ENCODE measurements at regions not wholly inside any gene's neighbourhood (a gene's known extent, or its start where the extent isn't known, plus 50 kb on each side); places are given as distances from the start of the nearest gene placed in this dataset.

GRCh38 chr6:111973927-111974639 lies 79.8 kb upstream of the CCN6 start:
- H3K4me3 ChIP-seq (ENCODE audit: low read depth, low read length) = no peak overlapping the region
- no peak for DNase-seq
- H3K4me1 ChIP-seq = 0 out of 2 replicates have a peak, but pooled peaks cover 3% of the 10 kb centered on the region

GRCh38 chr6:111975466-111975865 lies 78.4 kb upstream of the CCN6 start:
- TF ChIP-seq CTCF (IDR thresholded peaks at IDR 0.05; ENCODE audit: low read depth, low read length) = no peak
- Histone ChIP-seq H3K4me3 (ENCODE audit: low read depth, low read length) (no peak overlapping the region), H3K9me3 (no peaks in the 10 kb centered on the region), H3K27me3 (no peaks in the 10 kb centered on the region), H3K4me1 (0 out of 2 replicates have a peak, but pooled peaks cover 3% of the 10 kb centered on the region), H3K36me3 (no peaks in the 10 kb centered on the region)
- no peak for DNase-seq

More at GRCh38 chr6:111973927-111974639, 79.8 kb upstream of the CCN6 start:
- TF ChIP-seq CTCF (IDR thresholded peaks at IDR 0.05; ENCODE audit: low read depth, low read length) = no peak
- Histone ChIP-seq H3K9me3 (no peaks in the 10 kb centered on the region), H3K27me3 (no peaks in the 10 kb centered on the region), H3K36me3 (no peaks in the 10 kb centered on the region)

GRCh38 chr6:111976139-111976538 lies 77.8 kb upstream of the CCN6 start:
- Histone ChIP-seq H3K4me3 (ENCODE audit: low read depth, low read length) (no peak overlapping the region), H3K36me3 (no peaks in the 10 kb centered on the region), H3K9me3 (no peaks in the 10 kb centered on the region), H3K4me1 (0 out of 2 replicates have a peak, but pooled peaks cover 3% of the 10 kb centered on the region), H3K27me3 (no peaks in the 10 kb centered on the region)
- no peak for DNase-seq
- no peak for TF ChIP-seq CTCF (IDR thresholded peaks at IDR 0.05; ENCODE audit: low read depth, low read length)

- no peak for DNase-seq
- H3K9me3 ChIP-seq = no peaks in the 10 kb centered on the region
- no peak overlapping the region for H3K4me3 ChIP-seq (ENCODE audit: low read depth, low read length)
- H3K27me3 ChIP-seq = no peaks in the 10 kb centered on the region
- 0 out of 2 replicates have a peak, but pooled peaks cover 3% of the 10 kb centered on the region for H3K4me1 ChIP-seq
- TF ChIP-seq CTCF (IDR thresholded peaks at IDR 0.05; ENCODE audit: low read depth, low read length) = no peak
- no peaks in the 10 kb centered on the region for H3K36me3 ChIP-seq
Observed at GRCh38 chr6:111978532-111979149, 75.3 kb upstream of the CCN6 start.

GRCh38 chr6:111979633-111980032 lies 74.3 kb upstream of the CCN6 start:
- Histone ChIP-seq H3K4me1 (no peaks in the 10 kb centered on the region), H3K36me3 (no peaks in the 10 kb centered on the region), H3K27me3 (no peaks in the 10 kb centered on the region), H3K9me3 (no peaks in the 10 kb centered on the region), H3K4me3 (ENCODE audit: low read depth, low read length) (no peak overlapping the region)
- TF ChIP-seq CTCF (IDR thresholded peaks at IDR 0.05; ENCODE audit: low read depth, low read length) = no peak
- DNase-seq = no peak

GRCh38 chr6:111980143-111980542 lies 73.8 kb upstream of the CCN6 start:
- H3K27me3 ChIP-seq = no peaks in the 10 kb centered on the region
- TF ChIP-seq CTCF (IDR thresholded peaks at IDR 0.05; ENCODE audit: low read depth, low read length) = no peak
- no peak for DNase-seq
- no peaks in the 10 kb centered on the region for H3K36me3 ChIP-seq
- no peaks in the 10 kb centered on the region for H3K9me3 ChIP-seq
- H3K4me3 ChIP-seq (ENCODE audit: low read depth, low read length) = no peak overlapping the region
- H3K4me1 ChIP-seq = no peaks in the 10 kb centered on the region
